Prostate gland (tissue), 2 donors: ENCODE measurements at regions not wholly inside any gene's neighbourhood (a gene's known extent, or its start where the extent isn't known, plus 50 kb on each side); places are given as distances from the start of the nearest gene placed in this dataset.

ENCODE experiments used
- DNase-seq: peaks from one replicate; pipeline ENCODE4 v3.0.0-alpha.2; 2019; ENCODE audit warnings: low spot score
- H3K27ac ChIP-seq, 2 donors: fragments of 200-600 bp; sonication (generic); 2 replicates each; pipeline ENCODE4 v1.5.1; 2017 to 2019
- H3K27me3 ChIP-seq: fragments of 200-600 bp; sonication (generic); replicated peaks from 2 replicates; pipeline ENCODE4 v1.5.1; 2019; ENCODE audit not compliant: insufficient read depth
- H3K36me3 ChIP-seq, 2 donors: fragments of 200-600 bp; sonication (generic); 1 replicate in 1 of 2; 2 replicates in 1 of 2; pipeline versions ENCODE4 v1.5.1 to v1.8.1; 2017 to 2019
- H3K4me1 ChIP-seq: fragments of 200-600 bp; sonication (generic); replicated peaks from 2 replicates; pipeline ENCODE4 v1.5.1; 2019
- H3K4me3 ChIP-seq, 2 donors: fragments of 200-600 bp; sonication (generic); 2 replicates each; pipeline ENCODE4 v1.5.1; 2017 to 2019
- H3K9me3 ChIP-seq: fragments of 200-600 bp; sonication (generic); 2 replicates; pipeline ENCODE4 v1.5.1; 2017
- CTCF ChIP-seq, 4 experiments: fragments of 200-600 bp in 2 of 4; fragments of 450-650 bp in 2 of 4; sonication (generic) in 2 of 4; IDR thresholded peaks; 1 replicate in 3 of 4; 2 replicates in 1 of 4; pipeline ENCODE4 v1.5.1; 2016 to 2019; ENCODE audit warnings: antibody characterized with exemption in 4 of 4, mild to moderate bottlenecking in 2 of 4, moderate library complexity in 2 of 4
- POLR2A ChIP-seq: fragments of 450-650 bp; IDR thresholded peaks from one replicate; pipeline ENCODE4 v1.6.1; 2016; ENCODE audit warnings: antibody characterized with exemption, mild to moderate bottlenecking
- POLR2AphosphoS5 ChIP-seq: sonication (generic); formaldehyde crosslinking; IDR thresholded peaks from one replicate; pipeline ENCODE4 v1.6.1; 2017; ENCODE audit warnings: antibody characterized with exemption
- WGBS: methylation state at CpG from one replicate; pipeline ENCODE4 v1.1.5; 2018; 5-methylcytosine and 5-hydroxymethylcytosine counted together
- intact Hi-C: fragments of 100-400 bp; cut with DNase I; formaldehyde crosslinking; loops from one replicate; pipeline ENCODE4 v1.14.2; 2022

- no peaks in the 10 kb centered on the region for H3K9me3 ChIP-seq
- intact Hi-C loops, result no loop called here
- TF ChIP-seq CTCF (IDR thresholded peaks at IDR 0.05) (no peak), POLR2AphosphoS5 (no peak), POLR2A (no peak)
- H3K4me3 ChIP-seq, result no peak overlapping the region
- H3K27ac ChIP-seq, result no peak overlapping the region
- no peaks in the 10 kb centered on the region for H3K4me1 ChIP-seq
- WGBS, result 58% methylated on average over 1 of the region's 1 CpG
- H3K27me3 ChIP-seq, result no peaks in the 10 kb centered on the region
- no peak for DNase-seq
- no peaks in the 10 kb centered on the region for H3K36me3 ChIP-seq
Observed at GRCh38 chr6:8628736-8629135, 193.4 kb upstream of the SLC35B3 start.

GRCh38 chr6:8628063-8628462 is 192.7 kb upstream of the SLC35B3 start:
- Histone ChIP-seq H3K9me3 (no peaks in the 10 kb centered on the region), H3K4me1 (no peaks in the 10 kb centered on the region), H3K36me3 (no peaks in the 10 kb centered on the region), H3K4me3 (no peak overlapping the region), H3K27me3 (no peaks in the 10 kb centered on the region), H3K27ac (no peak overlapping the region)
- no peak for DNase-seq
- intact Hi-C loops, result no loop called here
- TF ChIP-seq CTCF (IDR thresholded peaks at IDR 0.05) (no peak), POLR2AphosphoS5 (no peak), POLR2A (no peak)

- Histone ChIP-seq H3K9me3 (no peaks in the 10 kb centered on the region), H3K27ac (no peak overlapping the region), H3K4me3 (no peak overlapping the region), H3K36me3 (no peaks in the 10 kb centered on the region), H3K27me3 (no peaks in the 10 kb centered on the region), H3K4me1 (no peaks in the 10 kb centered on the region)
- TF ChIP-seq POLR2A (no peak), POLR2AphosphoS5 (peak; percentile 37)
- 82% methylated on average over 2 of the region's 2 CpGs for WGBS
- DNase-seq, result peak; percentile 25
- intact Hi-C loops, result no loop called here
Observed at GRCh38 chr6:8627085-8627861, 191.9 kb upstream of the SLC35B3 start.

GRCh38 chr6:8624665-8625064 is 189.3 kb upstream of the SLC35B3 start:
- H3K4me3 ChIP-seq, result no peak overlapping the region
- WGBS, result 93% methylated on average over 1 of the region's 1 CpG
- H3K9me3 ChIP-seq, result no peaks in the 10 kb centered on the region
- H3K4me1 ChIP-seq, result no peaks in the 10 kb centered on the region
- H3K36me3 ChIP-seq, result no peaks in the 10 kb centered on the region
- DNase-seq, result no peak
- intact Hi-C loops, result no loop called here
- TF ChIP-seq POLR2AphosphoS5 (no peak), CTCF (IDR thresholded peaks at IDR 0.05) (no peak), POLR2A (no peak)
- H3K27ac ChIP-seq, result no peak overlapping the region
- H3K27me3 ChIP-seq, result no peaks in the 10 kb centered on the region

- TF ChIP-seq POLR2A (no peak), CTCF (IDR thresholded peaks at IDR 0.05) (no peak), POLR2AphosphoS5 (no peak)
- intact Hi-C loops, result no loop called here
- Histone ChIP-seq H3K9me3 (no peaks in the 10 kb centered on the region), H3K27ac (no peak overlapping the region), H3K27me3 (no peaks in the 10 kb centered on the region), H3K4me3 (no peak overlapping the region), H3K36me3 (no peaks in the 10 kb centered on the region), H3K4me1 (no peaks in the 10 kb centered on the region)
- DNase-seq, result no peak
- WGBS, result 93% methylated on average over 3 of the region's 3 CpGs
Observed at GRCh38 chr6:8623441-8623840, 188.1 kb upstream of the SLC35B3 start.
